ENCODE measurements at regions not wholly inside any gene's neighbourhood (a gene's known extent, or its start where the extent isn't known, plus 50 kb on each side); places are given as distances from the start of the nearest gene placed in this dataset.
"Not testable (repeated sequence)": the region's sequence is repeated elsewhere in the genome, so short reads cannot be mapped to it uniquely, and the experiment has no call there.

GRCh38 chr12:25800101-25800500 lies 158.4 kb upstream of the RASSF8 start:
- no peak for ATAC-seq
- in situ Hi-C loops (cut with MboI; ENCODE audit: low sequenced_read_pairs in 4 of 4), result no loop called here
- Histone ChIP-seq H3K4me1 (no peaks in the 10 kb centered on the region), H3K36me3 (no peaks in the 10 kb centered on the region), H3K27me3 (no peaks in the 10 kb centered on the region), H3K27ac (no peak overlapping the region), H3K9me3 (no peaks in the 10 kb centered on the region), H3K4me3 (no peak overlapping the region)
- intact Hi-C loops (cut with DNase I; ENCODE audit: low total_unique reads), result no loop called here
- TF ChIP-seq CTCF (IDR thresholded peaks at IDR 0.05 in 4 of 5, conservative IDR thresholded peaks at IDR 0.05 in 1 of 5) (no peak), POLR2A (IDR thresholded peaks at IDR 0.05) (no peak)
- no peak for DNase-seq

- Histone ChIP-seq H3K9me3 (no peaks in the 10 kb centered on the region), H3K36me3 (no peaks in the 10 kb centered on the region), H3K27me3 (no peaks in the 10 kb centered on the region), H3K4me3 (no peak overlapping the region), H3K4me1 (no peaks in the 10 kb centered on the region), H3K27ac (no peak overlapping the region)
- in situ Hi-C loops (cut with MboI; ENCODE audit: low sequenced_read_pairs in 4 of 4) (no loop called here), intact Hi-C loops (cut with DNase I; ENCODE audit: low total_unique reads) (no loop called here)
- DNase-seq (no peak), ATAC-seq (no peak)
- no peak for TF ChIP-seq CTCF (IDR thresholded peaks at IDR 0.05 in 4 of 5, conservative IDR thresholded peaks at IDR 0.05 in 1 of 5)
- TF ChIP-seq POLR2A (IDR thresholded peaks at IDR 0.05), result no peak
Measured at GRCh38 chr12:25801734-25802133, 156.7 kb upstream of the RASSF8 start.

DNA sequence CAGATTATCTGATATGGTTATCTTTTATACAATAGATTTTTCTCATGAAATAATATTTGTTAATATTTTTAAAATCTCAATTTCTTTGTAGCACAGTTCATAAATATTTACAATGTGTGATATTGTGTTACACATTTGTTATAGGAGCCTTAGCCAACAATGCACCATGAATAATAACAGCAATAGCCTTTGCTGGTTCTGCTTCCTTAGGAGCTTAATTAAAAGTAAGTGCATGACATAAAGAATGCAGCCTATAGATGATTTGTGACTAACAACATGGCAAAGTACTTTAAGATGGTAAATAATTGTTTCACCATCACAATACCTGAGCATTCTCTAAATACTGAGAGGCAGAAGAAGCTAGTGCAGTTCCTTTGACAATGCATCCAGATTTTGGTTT lies 156.3 kb upstream of the RASSF8 start:
- H3K27me3 ChIP-seq, result no peaks in the 10 kb centered on the region
- intact Hi-C loops (cut with DNase I; ENCODE audit: low total_unique reads), result no loop called here
- H3K36me3 ChIP-seq, result no peaks in the 10 kb centered on the region
- H3K27ac ChIP-seq, result no peak overlapping the region
- DNase-seq, result no peak
- H3K4me1 ChIP-seq, result no peaks in the 10 kb centered on the region
- no peak for ATAC-seq
- no peak for TF ChIP-seq CTCF (IDR thresholded peaks at IDR 0.05 in 4 of 5, conservative IDR thresholded peaks at IDR 0.05 in 1 of 5)
- no peak for TF ChIP-seq POLR2A (IDR thresholded peaks at IDR 0.05)
- in situ Hi-C loops (cut with MboI; ENCODE audit: low sequenced_read_pairs in 4 of 4), result no loop called here
- H3K4me3 ChIP-seq, result no peak overlapping the region
- no peaks in the 10 kb centered on the region for H3K9me3 ChIP-seq

DNA sequence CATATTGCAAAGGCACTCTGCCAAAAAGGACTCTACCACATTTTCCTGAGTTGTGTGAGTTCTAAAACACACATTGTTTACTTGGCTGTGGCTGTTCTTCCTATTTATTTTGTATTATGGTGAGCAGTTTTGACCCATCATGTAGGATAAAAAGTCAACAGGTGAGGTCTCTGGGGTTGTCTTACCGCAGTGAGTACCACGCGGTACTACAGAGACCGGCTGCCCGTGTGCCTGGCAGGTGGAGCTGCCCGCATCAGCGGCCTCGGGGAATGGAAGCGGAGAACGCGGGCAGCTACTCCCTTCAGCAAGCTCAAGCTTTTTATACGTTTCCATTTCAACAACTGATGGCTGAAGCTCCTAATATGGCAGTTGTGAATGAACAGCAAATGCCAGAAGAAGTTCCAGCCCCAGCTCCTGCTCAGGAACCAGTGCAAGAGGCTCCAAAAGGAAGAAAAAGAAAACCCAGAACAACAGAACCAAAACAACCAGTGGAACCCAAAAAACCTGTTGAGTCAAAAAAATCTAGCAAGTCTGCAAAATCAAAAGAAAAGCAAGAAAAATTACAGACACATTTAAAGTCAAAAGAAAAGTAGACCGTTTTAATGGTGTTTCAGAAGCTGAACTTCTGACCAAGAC lies 155.3 kb upstream of the RASSF8 start:
- ATAC-seq; DNase-seq; H3K4me1 ChIP-seq; H3K36me3 ChIP-seq; H3K27me3 ChIP-seq; in situ Hi-C loops (cut with MboI; ENCODE audit: low sequenced_read_pairs in 4 of 4); H3K4me3 ChIP-seq; H3K9me3 ChIP-seq; H3K27ac ChIP-seq; intact Hi-C loops (cut with DNase I; ENCODE audit: low total_unique reads): not testable (repeated sequence)

GRCh38 chr12:25804286-25804685 lies 154.2 kb upstream of the RASSF8 start:
- H3K4me3 ChIP-seq; in situ Hi-C loops (cut with MboI; ENCODE audit: low sequenced_read_pairs in 4 of 4); intact Hi-C loops (cut with DNase I; ENCODE audit: low total_unique reads); DNase-seq; ATAC-seq; H3K36me3 ChIP-seq; H3K4me1 ChIP-seq; H3K27ac ChIP-seq; H3K9me3 ChIP-seq; H3K27me3 ChIP-seq: not testable (repeated sequence)

DNA sequence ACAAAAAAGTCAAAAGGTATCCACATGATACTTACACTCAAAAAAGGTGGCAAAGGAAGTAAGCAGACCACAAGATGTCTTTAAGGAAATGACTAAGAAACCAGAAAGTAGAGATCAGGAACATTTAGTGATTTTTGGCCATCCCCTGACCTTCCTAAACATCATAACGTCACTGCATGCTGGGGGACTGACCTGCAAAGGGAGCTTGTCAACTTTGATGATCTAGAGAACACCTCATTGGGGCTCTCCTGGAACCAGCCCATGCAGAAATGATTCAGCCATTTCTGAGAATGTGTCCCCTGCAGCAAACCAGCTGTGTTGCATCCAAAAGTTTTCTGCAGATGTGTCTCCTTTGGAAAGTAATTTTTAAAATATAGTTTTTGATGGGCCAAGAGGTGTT lies 152.2 kb upstream of the RASSF8 start:
- in situ Hi-C loops (cut with MboI; ENCODE audit: low sequenced_read_pairs in 4 of 4) (no loop called here), intact Hi-C loops (cut with DNase I; ENCODE audit: low total_unique reads) (no loop called here)
- no peaks in the 10 kb centered on the region for H3K27me3 ChIP-seq
- H3K9me3 ChIP-seq, result no peaks in the 10 kb centered on the region
- TF ChIP-seq POLR2A (IDR thresholded peaks at IDR 0.05) (no peak), CTCF (IDR thresholded peaks at IDR 0.05 in 4 of 5, conservative IDR thresholded peaks at IDR 0.05 in 1 of 5) (no peak)
- no peak overlapping the region for H3K4me3 ChIP-seq
- no peaks in the 10 kb centered on the region for H3K4me1 ChIP-seq
- DNase-seq (no peak), ATAC-seq (no peak)
- no peak overlapping the region for H3K27ac ChIP-seq
- no peaks in the 10 kb centered on the region for H3K36me3 ChIP-seq

All from gastrocnemius medialis (tissue), 4 donors.